Naive thymus-derived CD4-positive, alpha-beta T cell (primary cell): ENCODE measurements at regions not wholly inside any gene's neighbourhood (a gene's known extent, or its start where the extent isn't known, plus 50 kb on each side); places are given as distances from the start of the nearest gene placed in this dataset.
"Not testable (repeated sequence)": the region's sequence is repeated elsewhere in the genome, so short reads cannot be mapped to it uniquely, and the experiment has no call there.

ENCODE experiments used
- ATAC-seq: fragments of 150-1000 bp; cut with Tn5 transposase; 2 replicates; pipeline ENCODE4 v1.10.0; 2021; ENCODE audit warnings: mild to moderate bottlenecking, moderate library complexity
- CTCF ChIA-PET: fragments of 350-600 bp; sonication (Branson Sonifier 250); formaldehyde crosslinking; loops from one replicate; lab custom pipeline; 2021; ENCODE audit warnings: antibody characterized with exemption; lab: Charles Lee
- POLR2A ChIA-PET: fragments of 350-600 bp; sonication (Branson Sonifier 250); formaldehyde crosslinking; loops from one replicate; lab custom pipeline; 2021; ENCODE audit warnings: antibody characterized with exemption, inconsistent platforms; lab: Charles Lee
- DNase-seq, 9 donors: peaks; one replicate each; pipeline versions ENCODE4 v3.0.0 to v3.0.0-alpha.2; 2020 to 2022; ENCODE audit warnings: mixed read lengths in 1 of 9
- H3K27ac ChIP-seq: one replicate; pipeline ENCODE4 v1.7.0; 2013; ENCODE audit warnings: mild to moderate bottlenecking, low read depth, low read length, moderate library complexity
- H3K27me3 ChIP-seq, 2 donors: one replicate each; pipeline ENCODE4 v1.7.0; 2013; ENCODE audit warnings: low read length in 2 of 2, mild to moderate bottlenecking in 2 of 2, moderate library complexity in 2 of 2; ENCODE audit not compliant: control insufficient read depth in 2 of 2, insufficient read depth in 2 of 2
- H3K36me3 ChIP-seq, 3 experiments: 1 replicate in 2 of 3; 2 replicates in 1 of 3; pipeline ENCODE4 v1.7.0; 2013; ENCODE audit warnings: low read length in 3 of 3, mild to moderate bottlenecking in 3 of 3, moderate library complexity in 1 of 3; ENCODE audit not compliant: insufficient read depth in 3 of 3, control insufficient read depth in 2 of 3
- H3K4me1 ChIP-seq, 2 donors: one replicate each; pipeline ENCODE4 v1.7.0; 2013; ENCODE audit warnings: low read length in 2 of 2, mild to moderate bottlenecking in 2 of 2, moderate library complexity in 1 of 2; ENCODE audit not compliant: control insufficient read depth in 2 of 2, insufficient read depth in 2 of 2
- H3K4me3 ChIP-seq: 2 replicates; pipeline ENCODE4 v1.7.0; 2013; ENCODE audit warnings: mild to moderate bottlenecking, low read length
- H3K9me3 ChIP-seq, 3 experiments: 1 replicate in 2 of 3; 2 replicates in 1 of 3; pipeline ENCODE4 v1.7.0; 2013; ENCODE audit warnings: low read length in 3 of 3; ENCODE audit not compliant: control insufficient read depth in 2 of 3
- H3K27ac Mint-ChIP-seq, 9 donors: one replicate each; pipeline ENCODE4 v1.8.0; 2020 to 2022; ENCODE audit warnings: mixed read lengths in 9 of 9, mild to moderate bottlenecking in 8 of 9, moderate library complexity in 5 of 9, inconsistent platforms in 2 of 9
- H3K27me3 Mint-ChIP-seq, 5 donors: one replicate each; pipeline ENCODE4 v1.8.0; 2021 to 2022; ENCODE audit warnings: mixed read lengths in 5 of 5, mild to moderate bottlenecking in 1 of 5
- H3K36me3 Mint-ChIP-seq, 5 donors: one replicate each; pipeline ENCODE4 v1.8.0; 2020 to 2022; ENCODE audit warnings: mixed read lengths in 5 of 5, mild to moderate bottlenecking in 3 of 5, inconsistent platforms in 1 of 5
- H3K4me1 Mint-ChIP-seq, 7 donors: one replicate each; pipeline ENCODE4 v1.8.0; 2020 to 2022; ENCODE audit warnings: mixed read lengths in 7 of 7, mild to moderate bottlenecking in 3 of 7, inconsistent platforms in 1 of 7
- H3K4me3 Mint-ChIP-seq, 10 donors: one replicate each; pipeline ENCODE4 v1.8.0; 2020 to 2022; ENCODE audit warnings: mild to moderate bottlenecking in 10 of 10, mixed read lengths in 10 of 10, moderate library complexity in 6 of 10, inconsistent platforms in 2 of 10
- H3K9me3 Mint-ChIP-seq, 11 donors: one replicate each; pipeline ENCODE4 v1.8.0; 2020 to 2022; ENCODE audit warnings: mixed read lengths in 11 of 11, mild to moderate bottlenecking in 4 of 11, inconsistent platforms in 1 of 11, moderate library complexity in 1 of 11
- intact Hi-C, 2 donors: fragments of 100-400 bp; cut with micrococcal nuclease; formaldehyde crosslinking; loops; one replicate each; pipeline ENCODE4 v1.15.1; 2023

DNA sequence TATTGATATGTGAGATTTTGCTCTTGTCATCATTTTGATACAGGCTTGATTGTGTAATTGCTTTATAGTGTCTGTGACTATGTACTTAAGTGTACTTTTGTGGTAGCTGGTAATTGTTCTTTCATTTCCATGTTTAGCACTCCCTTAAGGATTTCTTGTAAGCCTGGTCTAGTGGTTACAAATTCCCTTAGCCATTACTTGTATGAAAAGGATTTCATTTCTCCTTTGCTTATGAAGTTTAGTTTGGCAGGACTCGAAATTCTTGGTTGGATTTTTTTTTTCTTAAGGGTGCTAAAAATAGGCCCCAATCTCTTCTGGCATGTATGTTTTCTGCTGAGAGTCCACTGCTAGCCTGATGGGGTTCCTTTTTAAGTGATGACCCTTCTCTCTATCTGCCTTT is 346.8 kb downstream of the JRKL start:
- ChIA-PET CTCF (no interaction called here), POLR2A (no interaction called here)
- Mint-ChIP-seq H3K36me3 (no peaks in the 10 kb centered on the region), H3K9me3 (peaks cover 0 to 14% (median 3%) of the 10 kb centered on the region in 11 donors), H3K4me3 (no peak overlapping the region), H3K4me1 (no peaks in the 10 kb centered on the region), H3K27me3 (no peaks in the 10 kb centered on the region), H3K27ac (no peak overlapping the region)
- Histone ChIP-seq H3K9me3 (no peaks in the 10 kb centered on the region), H3K4me1 (no peaks in the 10 kb centered on the region), H3K36me3 (no peaks in the 10 kb centered on the region), H3K4me3 (no peak overlapping the region), H3K27me3 (no peaks in the 10 kb centered on the region), H3K27ac (no peak overlapping the region)
- DNase-seq: no peak
- no peak for ATAC-seq
- intact Hi-C loops: no loop called here

DNA sequence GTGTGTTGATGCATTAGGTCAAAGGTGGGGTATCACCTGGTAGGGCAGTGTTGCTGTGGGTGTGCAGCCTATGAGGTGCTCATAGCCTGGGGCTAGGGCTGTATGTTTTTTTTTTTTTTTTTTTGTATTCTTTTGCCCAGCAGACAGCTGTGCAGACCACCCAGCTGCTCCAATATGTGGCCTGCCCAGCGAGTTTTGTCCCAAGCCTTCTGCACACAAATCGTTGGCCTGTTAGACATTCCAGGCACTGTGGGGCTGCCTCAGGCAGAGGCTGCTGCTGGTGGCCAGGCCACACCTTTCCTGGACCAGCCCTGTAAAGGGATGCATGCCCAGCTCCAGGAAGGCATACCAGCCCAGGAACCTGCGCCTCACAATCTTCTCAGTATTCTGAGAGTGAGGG is 348.5 kb downstream of the JRKL start:
- no peak overlapping the region for H3K4me3 Mint-ChIP-seq
- no peaks in the 10 kb centered on the region for H3K4me1 ChIP-seq
- ChIA-PET CTCF (no interaction called here), POLR2A (no interaction called here)
- no peaks in the 10 kb centered on the region for H3K4me1 Mint-ChIP-seq
- intact Hi-C loops: no loop called here
- no peak overlapping the region for H3K27ac Mint-ChIP-seq
- ATAC-seq: no peak
- no peaks in the 10 kb centered on the region for H3K27me3 Mint-ChIP-seq
- H3K9me3 Mint-ChIP-seq: peaks cover 0 to 14% (median 3%) of the 10 kb centered on the region in 11 donors
- no peak for DNase-seq
- no peak overlapping the region for H3K27ac ChIP-seq
- H3K4me3 ChIP-seq: no peak overlapping the region
- H3K27me3 ChIP-seq: no peaks in the 10 kb centered on the region
- H3K9me3 ChIP-seq: no peaks in the 10 kb centered on the region
- no peaks in the 10 kb centered on the region for H3K36me3 Mint-ChIP-seq
- H3K36me3 ChIP-seq: no peaks in the 10 kb centered on the region

DNA sequence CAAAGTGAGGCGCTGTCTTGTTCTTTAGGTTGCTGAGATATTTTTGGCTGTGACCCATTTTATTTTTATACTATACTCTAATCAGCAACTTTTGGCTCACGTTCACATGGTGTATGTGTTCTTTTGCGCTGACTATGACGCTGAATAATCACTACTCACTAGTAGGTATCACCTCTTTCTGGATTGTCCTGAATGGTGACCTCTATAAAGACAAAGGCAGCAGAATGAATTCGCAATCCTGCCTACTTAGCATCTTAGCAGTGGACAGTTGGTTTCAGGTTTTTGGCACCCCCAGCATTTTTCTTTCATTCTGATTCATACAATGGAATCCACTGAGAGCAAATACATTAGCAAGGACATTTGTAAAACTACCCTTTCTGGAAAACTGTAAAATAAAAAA is 351.3 kb downstream of the JRKL start:
- H3K36me3 ChIP-seq: no peaks in the 10 kb centered on the region
- Mint-ChIP-seq H3K9me3 (peaks cover 0 to 10% (median 3%) of the 10 kb centered on the region in 11 donors), H3K4me3 (no peak overlapping the region), H3K27me3 (no peaks in the 10 kb centered on the region), H3K36me3 (no peaks in the 10 kb centered on the region), H3K27ac (no peak overlapping the region), H3K4me1 (no peaks in the 10 kb centered on the region)
- no peaks in the 10 kb centered on the region for H3K27me3 ChIP-seq
- H3K4me1 ChIP-seq: no peaks in the 10 kb centered on the region
- ATAC-seq (no peak), DNase-seq (no peak)
- no peak overlapping the region for H3K27ac ChIP-seq
- CTCF ChIA-PET: no interaction called here
- H3K9me3 ChIP-seq: no peaks in the 10 kb centered on the region
- intact Hi-C loops: no loop called here
- H3K4me3 ChIP-seq: no peak overlapping the region
- POLR2A ChIA-PET: no interaction called here

GRCh38 chr11:96744697-96745096 is 354.9 kb downstream of the JRKL start:
- Histone ChIP-seq H3K27ac (no peak overlapping the region), H3K9me3 (no peaks in the 10 kb centered on the region), H3K4me3 (no peak overlapping the region), H3K36me3 (no peaks in the 10 kb centered on the region), H3K27me3 (no peaks in the 10 kb centered on the region), H3K4me1 (no peaks in the 10 kb centered on the region)
- H3K9me3 Mint-ChIP-seq: peaks cover 0 to 10% (median 0%) of the 10 kb centered on the region in 11 donors
- H3K4me3 Mint-ChIP-seq: no peak overlapping the region
- no peaks in the 10 kb centered on the region for H3K27me3 Mint-ChIP-seq
- ChIA-PET CTCF (no interaction called here), POLR2A (no interaction called here)
- no peaks in the 10 kb centered on the region for H3K36me3 Mint-ChIP-seq
- no peaks in the 10 kb centered on the region for H3K4me1 Mint-ChIP-seq
- intact Hi-C loops: no loop called here
- H3K27ac Mint-ChIP-seq: no peak overlapping the region
- DNase-seq (no peak), ATAC-seq (no peak)

DNA sequence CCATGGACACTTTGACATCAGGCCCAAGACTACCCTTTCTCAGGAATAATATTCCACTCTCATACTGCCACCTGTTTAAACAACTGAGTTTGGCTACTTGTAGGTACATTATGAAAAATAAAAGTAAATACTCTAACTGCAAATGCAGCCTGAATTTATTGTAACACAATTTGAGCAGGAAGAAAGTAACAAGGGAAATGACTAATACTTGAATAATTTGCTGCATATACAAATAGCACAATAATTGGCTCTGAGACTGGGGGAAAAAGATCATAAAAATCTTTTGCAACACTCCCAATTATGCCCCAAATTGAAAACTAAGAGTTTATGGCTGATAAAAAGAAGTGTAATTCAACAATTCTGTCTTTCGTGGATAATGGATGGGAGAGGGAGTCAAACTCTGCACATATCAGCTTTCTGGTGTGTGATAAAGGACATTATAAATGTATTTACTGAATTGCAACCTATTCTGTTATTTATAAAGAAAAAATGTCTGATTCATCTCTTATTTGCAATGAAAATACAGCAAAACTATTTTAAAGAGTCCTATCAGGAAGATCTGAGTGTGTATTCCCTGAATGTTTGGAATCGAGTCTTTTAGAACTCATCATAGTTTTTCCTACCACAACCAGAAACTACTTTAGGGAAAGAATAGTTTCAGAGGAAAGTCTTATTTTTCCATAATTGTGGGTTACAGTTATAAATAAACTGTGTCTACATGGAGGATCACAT is 359.0 kb downstream of the JRKL start:
- H3K4me1 Mint-ChIP-seq: no peaks in the 10 kb centered on the region
- H3K27ac Mint-ChIP-seq: no peak overlapping the region
- Histone ChIP-seq H3K27ac (no peak overlapping the region), H3K27me3 (no peaks in the 10 kb centered on the region), H3K9me3 (no peaks in the 10 kb centered on the region), H3K4me3 (no peak overlapping the region), H3K36me3 (no peaks in the 10 kb centered on the region), H3K4me1 (no peaks in the 10 kb centered on the region)
- CTCF ChIA-PET: no interaction called here
- DNase-seq (no peak), ATAC-seq (no peak)
- no peaks in the 10 kb centered on the region for H3K36me3 Mint-ChIP-seq
- intact Hi-C loops: no loop called here
- H3K9me3 Mint-ChIP-seq: peaks cover 0 to 10% (median 0%) of the 10 kb centered on the region in 11 donors
- H3K4me3 Mint-ChIP-seq: no peak overlapping the region
- POLR2A ChIA-PET: no interaction called here
- no peaks in the 10 kb centered on the region for H3K27me3 Mint-ChIP-seq

DNA sequence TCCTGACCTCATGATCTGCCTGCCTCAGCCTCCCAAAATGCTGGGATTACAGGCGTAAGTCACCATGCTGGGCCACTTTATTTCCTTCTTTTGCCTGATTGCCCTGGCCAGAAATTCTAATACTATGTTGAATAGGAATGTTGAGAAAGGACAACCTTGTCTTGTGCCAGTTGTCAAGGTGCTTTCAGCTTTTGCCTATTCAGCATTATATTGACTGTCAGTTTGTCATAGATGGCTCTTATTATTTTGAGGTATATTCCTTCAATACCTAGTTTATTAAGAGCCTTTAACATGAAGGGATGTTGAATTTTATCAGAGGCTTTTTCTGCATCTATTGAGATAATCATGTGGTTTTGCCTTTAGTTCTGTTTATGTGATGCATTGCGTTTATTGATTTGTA is 362.0 kb downstream of the JRKL start:
- intact Hi-C loops, H3K36me3 ChIP-seq, H3K4me1 Mint-ChIP-seq, H3K36me3 Mint-ChIP-seq, H3K4me3 ChIP-seq, H3K4me3 Mint-ChIP-seq, ATAC-seq, DNase-seq, POLR2A ChIA-PET, H3K27ac Mint-ChIP-seq, H3K9me3 ChIP-seq, H3K27me3 ChIP-seq, H3K27ac ChIP-seq, H3K4me1 ChIP-seq, H3K27me3 Mint-ChIP-seq, CTCF ChIA-PET: not testable (repeated sequence)
- H3K9me3 Mint-ChIP-seq: peaks cover 0 to 10% (median 2%) of the 10 kb centered on the region in 11 donors

DNA sequence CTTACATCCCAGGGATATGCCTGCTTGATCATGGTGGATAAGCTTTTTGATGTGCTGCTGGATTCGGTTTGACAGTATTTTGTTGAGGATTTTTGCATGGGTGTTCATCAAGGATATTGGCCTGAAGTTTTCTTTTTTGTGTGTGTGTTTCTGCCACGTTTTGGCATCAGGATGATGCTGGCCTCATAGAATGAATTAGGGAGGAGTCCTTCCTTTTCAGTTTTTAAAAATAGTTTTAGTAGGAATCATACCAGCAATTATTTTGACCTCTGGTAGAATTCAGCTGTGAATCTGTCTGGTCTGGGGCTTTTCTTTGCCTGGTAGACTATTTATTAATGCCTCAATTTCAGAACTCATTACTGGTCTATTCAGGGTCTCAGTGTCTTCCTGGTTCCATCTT is 362.4 kb downstream of the JRKL start:
- ATAC-seq (no peak), DNase-seq (no peak)
- intact Hi-C loops: no loop called here
- H3K9me3 ChIP-seq: no peaks in the 10 kb centered on the region
- H3K27ac ChIP-seq: no peak overlapping the region
- H3K4me3 Mint-ChIP-seq: no peak overlapping the region
- peaks cover 0 to 10% (median 2%) of the 10 kb centered on the region in 11 donors for H3K9me3 Mint-ChIP-seq
- CTCF ChIA-PET: no interaction called here
- H3K27me3 Mint-ChIP-seq: no peaks in the 10 kb centered on the region
- H3K27ac Mint-ChIP-seq: no peak overlapping the region
- no peaks in the 10 kb centered on the region for H3K4me1 Mint-ChIP-seq
- H3K36me3 ChIP-seq: no peaks in the 10 kb centered on the region
- H3K4me1 ChIP-seq: no peaks in the 10 kb centered on the region
- POLR2A ChIA-PET: no interaction called here
- H3K4me3 ChIP-seq: no peak overlapping the region
- no peaks in the 10 kb centered on the region for H3K27me3 ChIP-seq
- H3K36me3 Mint-ChIP-seq: no peaks in the 10 kb centered on the region
